ENCODE measurements at regions not wholly inside any gene's neighbourhood (a gene's known extent, or its start where the extent isn't known, plus 50 kb on each side); places are given as distances from the start of the nearest gene placed in this dataset.
"Not testable (repeated sequence)": the region's sequence is repeated elsewhere in the genome, so short reads cannot be mapped to it uniquely, and the experiment has no call there.

DNA sequence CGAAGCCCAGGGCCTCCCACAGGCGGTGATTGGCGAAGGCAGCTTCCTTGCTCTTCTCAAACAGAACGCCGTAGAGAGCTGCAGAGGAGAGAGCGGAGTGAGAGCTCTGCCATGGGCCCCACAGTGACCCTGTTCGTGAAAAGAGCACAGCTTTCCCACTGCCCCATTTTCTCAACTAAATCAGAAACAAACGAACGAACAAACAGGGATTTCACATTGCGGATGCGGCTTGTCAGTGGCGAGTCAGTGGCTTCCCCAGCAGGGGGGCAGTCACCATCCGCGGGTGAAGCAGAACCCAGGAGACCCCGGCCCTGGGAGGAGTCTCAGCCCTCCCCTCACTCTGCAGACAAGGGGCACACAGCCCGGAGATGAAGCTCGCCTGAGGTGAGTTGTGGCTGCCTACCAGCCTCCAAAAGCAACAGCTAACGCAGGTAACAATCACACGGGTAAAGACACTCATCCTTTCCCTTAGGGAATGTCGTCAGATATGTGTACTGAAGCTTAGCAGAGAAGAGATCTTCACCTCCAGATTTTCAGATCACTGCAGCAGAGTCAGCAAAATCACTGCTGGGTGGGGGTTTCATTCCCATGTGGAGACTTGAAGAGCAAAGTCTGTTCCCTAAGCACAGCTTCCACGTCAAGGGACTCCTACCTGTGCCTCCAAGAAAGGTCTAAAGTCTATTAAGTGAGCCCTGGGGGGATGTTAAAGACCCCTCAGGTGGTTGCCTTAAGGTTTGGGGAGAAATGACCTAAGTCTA, 51.2 kb upstream of the GPR31 start:
- no peak for DNase-seq

DNA sequence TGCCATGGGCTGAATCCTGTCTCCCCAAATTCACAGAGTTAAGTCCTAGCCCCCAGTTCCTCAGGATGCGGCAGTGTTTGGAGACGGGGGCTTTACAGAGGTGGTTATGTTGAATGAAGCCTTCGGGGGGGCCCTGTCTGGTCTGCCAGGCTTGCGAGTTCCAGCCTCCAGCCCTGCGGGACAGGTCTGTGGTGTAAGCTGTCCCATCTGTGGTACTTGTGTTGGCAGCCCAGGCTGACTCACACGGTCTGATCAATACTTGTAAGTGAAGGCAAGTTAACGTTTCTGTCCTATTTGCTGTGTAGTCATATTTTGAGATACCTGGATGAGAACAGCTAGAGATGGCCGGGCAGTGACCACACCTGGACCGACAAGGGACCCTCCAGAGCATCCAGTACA, 51.8 kb upstream of the GPR31 start:
- DNase-seq, result no peak

DNA sequence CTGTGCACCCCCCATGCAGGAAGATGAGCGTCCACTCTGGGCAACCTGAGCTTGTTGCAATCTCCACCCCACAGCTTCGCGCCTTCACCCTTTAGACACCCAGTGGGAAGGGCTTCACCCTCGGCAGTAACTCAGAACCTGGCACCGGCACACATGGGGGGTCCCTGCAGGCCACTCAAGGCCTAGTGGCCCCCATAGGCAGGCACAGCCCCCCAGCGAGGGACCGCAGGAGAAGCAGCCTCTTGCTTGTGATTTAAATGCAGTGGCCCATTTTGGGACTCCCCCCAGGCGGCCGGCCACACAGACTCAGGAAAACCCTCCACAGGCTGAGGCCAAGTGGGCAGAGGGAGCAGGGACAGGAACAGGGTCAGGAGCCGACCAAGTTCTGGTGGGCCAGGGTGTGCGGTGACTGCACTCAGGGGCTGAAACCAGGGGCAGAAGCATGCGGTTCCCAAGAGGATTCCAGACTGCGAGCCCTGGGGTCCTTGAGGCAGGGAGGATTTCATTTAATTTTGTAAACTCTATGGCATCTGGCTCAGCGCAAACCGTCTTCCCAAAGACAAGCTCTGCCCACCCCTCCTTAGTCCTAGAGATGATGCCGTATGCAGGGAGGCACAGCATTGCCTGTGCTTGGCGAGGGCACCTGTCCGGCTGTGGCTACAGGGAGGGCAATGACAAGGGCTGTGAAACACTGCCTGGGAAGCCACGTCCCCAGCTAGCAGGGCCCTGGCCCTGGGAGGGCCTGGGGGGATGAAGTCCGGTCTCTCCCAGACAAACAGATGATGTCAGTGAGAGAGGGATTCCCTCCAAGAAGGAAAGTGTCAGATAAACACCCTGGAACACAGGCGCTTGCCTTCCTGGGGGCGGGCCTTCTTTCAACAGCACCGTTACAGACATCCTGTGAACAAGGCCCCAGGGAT, 52.9 kb upstream of the GPR31 start:
- DNase-seq, result no peak

DNA sequence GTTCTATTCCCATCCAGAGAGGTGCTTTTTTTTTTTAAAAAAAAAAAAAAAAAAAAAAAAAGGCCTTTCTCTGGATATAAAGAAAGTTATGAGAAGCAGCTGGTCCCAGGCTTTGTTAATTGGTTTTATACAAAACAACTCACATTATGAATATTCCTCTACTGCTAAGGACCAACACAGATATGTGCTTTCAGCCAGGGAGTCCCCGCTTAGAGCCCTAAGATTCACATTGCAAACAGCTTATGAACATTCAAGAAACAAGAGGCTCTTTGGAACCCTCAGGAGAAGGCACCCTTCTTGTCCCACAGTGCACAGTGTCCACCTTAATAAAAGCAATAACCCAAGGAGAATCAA, 53.5 kb upstream of the GPR31 start:
- no peak for DNase-seq

DNA sequence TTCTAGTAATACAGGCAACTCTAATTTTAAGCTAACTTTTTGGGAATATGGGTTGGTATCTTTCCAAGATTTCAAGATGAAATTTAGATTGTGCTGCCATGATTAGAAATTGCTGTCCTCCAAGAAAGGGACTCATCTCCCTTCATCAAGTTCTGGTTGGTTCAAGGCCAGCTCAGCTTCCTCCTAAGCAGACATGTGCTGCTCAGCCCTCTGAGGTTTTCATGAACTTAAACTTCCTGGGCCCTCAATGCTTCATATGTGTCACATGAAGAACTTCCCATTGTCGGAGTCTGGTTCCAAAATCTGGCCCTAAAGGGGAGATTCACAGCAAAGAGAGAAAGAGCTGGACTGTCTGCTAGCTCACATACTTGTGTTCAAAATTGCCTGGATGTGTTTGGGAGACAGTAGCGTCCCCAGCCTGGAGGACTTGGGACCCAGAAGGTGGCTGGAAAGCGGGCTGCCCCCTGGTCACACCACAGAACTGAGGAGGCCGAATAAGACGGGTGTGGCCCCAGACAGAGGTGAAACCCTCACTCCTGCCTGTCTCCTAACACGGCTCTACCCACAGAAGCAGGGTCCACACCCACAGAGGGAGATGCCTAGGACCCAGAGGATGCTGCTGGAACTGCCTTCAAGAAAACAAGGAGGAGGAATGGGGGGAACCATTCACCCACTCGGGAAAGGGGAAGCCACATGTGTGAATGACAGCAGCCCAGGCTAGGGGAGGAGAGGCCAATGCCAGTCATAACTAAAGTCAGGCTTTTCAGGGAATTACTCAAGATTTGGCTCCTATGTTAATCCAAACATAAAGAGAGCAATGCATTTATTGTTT, 54.3 kb upstream of the GPR31 start:
- DNase-seq, result no peak

DNA sequence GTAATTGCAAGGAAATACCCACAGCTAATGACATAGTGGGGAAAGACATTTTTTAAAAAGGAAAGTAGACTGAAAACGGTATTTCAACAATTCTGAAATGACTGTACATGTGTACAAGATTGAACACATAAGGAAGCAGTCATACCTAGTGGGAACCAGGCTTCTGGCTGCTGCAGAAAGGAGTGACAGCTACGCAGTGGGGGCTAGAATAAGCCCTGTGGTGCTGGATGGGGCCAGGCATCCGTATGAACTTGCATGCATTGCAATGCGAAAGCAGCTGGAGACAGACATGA, 54.9 kb upstream of the GPR31 start:
- DNase-seq, result no peak

DNA sequence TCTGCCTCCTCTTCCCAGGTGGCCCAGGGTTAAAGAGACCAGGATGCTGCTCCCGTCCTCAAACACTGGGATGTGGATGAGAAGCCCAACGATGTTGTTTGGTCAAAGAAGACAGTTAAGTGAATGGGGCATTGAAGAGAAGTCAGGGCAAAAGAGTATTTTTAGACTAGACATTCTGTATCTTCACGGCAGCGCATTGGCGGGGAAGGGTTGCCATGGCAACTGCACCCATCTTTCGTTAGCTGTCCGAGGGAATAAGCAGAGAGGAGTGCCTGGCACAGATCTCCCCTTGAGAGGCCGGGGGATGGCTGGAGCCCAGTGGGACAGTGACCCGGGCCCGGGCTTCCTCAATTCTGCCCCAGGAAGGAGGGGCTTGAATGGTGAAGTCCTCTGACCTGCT, 56.4 kb upstream of the GPR31 start:
- peak; percentile 8 for DNase-seq

DNA sequence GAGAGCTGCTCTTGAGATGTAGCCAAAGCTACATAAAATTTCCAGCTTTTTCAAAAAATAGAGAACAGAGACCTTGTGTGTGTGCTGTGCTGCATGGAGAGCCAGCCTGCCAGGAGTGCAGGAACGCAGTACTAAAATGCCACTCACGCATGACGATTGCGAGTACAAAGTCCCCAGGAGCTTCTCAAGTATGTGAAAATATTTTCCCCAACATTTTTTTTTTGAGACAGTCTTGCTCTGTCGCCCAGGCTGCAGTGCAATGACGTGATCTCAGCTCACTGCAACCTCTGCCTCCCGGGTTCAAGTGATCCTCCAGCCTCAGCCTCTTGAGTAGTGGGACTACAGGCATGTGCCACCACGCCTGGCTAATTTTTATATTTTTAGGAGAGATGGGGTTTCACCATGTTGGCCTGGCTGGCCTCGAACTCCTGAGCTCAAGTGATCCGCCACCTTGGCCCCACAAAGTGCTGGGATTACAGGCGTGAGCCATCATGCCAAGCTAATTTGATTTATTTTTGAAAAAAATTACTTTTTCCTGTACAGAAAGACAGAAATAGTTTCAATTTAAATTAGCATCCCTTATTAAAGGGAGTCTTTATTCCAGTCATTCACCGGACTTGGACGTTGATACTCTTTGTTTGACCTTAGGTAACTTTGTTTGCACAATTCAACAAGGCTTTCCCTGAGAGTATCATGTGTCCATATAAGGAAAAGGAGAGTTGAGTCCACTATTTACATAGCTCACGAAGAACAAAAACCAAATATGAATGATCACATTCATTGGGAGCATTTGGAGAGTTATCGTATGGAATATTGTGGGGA, 57.9 kb upstream of the GPR31 start:
- peak; percentile 36 for DNase-seq

DNA sequence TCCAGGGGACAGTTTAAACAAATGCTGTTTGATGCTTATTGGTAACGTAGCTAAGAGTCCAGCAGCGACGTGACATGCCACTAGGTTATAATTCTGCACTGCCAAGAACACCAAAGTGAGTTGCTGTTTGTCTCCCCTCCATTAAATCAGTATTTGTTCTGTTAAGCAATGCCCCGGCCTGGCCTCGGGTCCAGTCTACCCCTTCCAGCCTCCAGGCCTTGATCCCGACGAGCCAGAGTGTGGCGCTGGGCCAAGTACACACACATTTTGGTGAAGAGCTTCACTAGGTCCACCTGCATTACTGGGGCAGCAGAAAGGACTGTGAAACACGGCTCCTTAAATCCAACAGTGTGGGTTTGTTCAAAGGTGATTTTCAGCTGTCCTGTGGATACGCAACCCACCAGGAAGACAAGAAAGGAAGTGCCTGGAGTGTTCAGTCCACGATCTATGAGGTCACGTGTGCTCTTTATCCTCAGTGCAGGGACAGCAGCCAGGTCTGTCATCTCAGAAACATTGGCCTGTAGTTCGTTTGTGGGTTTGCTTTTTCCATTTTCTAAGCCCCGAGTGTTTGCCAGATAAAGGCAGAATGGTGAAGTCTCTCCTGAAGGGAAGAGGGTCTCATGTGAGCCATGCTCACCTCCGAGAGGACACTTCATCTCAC, 58.7 kb upstream of the GPR31 start:
- DNase-seq, result peak; percentile 52

DNA sequence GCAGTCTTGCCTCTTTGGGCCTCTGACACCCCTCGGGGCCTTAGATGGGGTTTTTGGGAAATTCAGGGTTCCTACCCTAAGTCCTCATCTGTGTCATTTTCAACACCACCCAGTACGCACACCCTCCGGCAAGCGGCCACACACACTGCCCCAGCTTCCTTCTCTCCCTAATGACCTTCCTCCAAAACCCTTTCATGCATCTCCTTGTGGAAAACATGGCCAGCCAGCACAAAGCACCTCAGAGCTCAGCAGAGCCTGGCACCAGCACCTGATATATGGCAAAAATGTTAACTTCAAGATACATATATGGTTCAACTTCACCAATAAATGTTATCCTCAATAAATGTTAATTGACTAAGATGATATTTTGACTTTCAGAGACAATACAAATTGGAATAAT, 59.3 kb upstream of the GPR31 start:
- DNase-seq, result not testable (repeated sequence)

DNA sequence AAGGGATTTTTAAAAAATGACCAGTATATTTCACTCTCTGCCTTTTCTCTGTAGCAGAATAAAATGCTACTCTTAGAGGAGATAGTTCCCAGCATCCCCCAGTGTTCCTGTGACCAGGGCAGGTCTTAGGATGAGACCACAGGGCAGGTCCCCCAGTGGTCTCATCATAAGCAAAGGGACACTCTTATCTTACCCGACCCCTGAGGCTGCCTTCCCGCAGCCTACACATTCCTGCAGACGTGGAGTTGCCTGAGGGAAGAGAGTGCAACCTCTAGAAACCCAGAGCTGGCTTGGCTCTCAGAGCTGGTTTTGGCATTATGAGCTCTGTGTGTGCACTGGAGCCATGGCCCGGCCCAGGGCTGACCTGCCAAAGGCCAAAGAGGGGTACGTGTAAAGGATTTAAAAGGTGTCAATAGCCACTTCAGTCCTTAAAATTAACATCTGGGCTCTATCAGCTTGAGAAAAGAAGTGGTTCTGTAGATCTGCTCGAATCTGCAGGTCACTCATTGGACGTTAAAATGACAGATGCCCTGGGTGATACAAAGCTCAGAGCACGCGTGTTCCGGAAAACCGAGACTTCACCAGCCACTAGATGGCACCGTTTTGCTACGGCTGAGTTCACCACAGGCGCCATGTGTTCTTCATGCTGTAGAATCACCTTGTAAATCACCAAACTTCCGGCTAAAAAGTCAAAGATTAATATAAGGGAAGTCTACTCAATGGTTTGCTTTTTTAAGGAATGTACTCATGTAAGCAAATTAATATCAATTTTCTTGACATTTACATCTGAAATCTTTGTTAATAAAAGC, 60.4 kb upstream of the GPR31 start:
- peak; percentile 70 for DNase-seq

DNA sequence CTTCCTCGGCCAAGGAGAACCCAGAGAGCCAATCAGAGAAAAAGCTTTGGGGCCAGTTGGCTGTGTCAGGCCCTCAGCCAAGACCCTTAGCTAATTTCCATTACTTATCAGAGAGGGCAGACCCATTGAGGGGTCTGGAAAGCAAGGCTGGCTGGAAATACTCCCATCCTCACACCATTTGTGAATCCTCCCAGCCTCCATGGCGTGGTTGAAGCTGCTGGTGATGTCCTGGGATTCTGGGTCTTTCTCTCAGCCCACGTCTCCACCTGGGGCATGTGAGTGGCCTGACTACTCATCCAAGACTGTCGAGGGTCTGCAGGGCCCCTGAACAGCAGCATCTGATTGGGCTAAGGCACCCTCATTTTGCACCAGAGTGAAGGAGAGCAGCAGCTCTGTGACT, 61.3 kb upstream of the GPR31 start:
- not testable (repeated sequence) for DNase-seq

DNA sequence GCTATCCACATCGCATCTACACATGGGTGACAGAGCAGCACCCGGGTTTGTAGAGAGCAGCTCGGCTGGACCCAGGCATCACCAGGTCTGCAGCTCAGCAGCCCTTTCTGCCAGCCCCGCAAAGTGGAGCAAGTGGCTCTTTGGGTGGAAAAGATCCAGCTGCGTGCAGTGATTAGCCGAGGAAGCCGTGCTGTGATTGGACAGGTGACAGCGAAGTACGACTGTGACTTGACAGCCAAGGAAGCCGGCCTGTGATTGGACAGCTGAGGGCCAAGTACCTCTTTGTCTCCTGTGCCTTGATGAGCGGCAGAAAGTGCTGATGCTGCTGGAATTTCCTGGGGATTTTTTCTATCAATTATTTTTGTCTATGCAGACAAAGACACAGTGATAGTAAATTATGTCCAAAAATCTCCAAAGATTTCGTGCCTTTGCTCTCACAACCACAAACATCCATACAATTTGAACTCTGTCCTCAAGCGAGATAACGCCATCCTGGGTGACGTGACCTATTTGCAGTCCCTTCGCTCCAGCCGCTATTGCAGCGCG, 62.3 kb upstream of the GPR31 start:
- DNase-seq, result no peak

DNA sequence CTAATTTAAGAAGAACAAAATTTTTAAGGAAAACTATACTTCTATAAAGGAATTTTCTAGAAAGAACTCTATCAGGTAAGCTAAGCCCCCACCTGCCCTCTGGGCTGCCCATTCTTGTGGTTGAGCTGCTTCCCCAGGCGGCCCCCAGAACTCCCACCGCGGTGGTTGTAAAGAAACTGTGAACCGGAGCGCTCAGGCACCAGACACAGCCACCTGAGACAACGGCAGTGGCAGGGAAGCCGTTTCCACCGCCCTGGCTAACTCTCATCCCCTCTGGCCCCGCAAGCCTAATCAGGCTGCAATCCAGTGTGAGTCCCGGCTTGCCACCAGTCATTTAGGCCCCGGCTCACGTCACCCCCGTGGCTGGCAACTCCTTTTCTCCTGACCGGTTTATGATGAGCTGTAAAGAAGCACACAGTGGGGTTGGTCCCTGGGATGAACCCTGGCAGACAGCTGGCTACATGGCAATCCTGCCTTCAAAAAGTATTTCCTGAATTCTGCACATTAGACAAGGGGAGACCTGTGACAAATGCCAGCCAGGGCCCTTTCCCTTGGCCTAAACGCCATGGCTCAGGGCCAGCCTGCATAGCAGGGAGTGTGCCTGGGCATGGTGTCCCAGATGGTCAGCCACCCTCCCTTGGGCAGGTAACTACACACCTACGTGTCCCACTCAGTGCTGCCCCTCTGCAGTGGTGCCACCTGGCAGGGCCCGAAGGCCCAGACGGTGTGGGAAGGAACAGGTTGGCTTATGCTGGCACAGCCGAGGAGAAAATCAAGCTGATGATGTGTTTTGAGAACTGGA, 63.8 kb upstream of the GPR31 start:
- no peak for DNase-seq

DNA sequence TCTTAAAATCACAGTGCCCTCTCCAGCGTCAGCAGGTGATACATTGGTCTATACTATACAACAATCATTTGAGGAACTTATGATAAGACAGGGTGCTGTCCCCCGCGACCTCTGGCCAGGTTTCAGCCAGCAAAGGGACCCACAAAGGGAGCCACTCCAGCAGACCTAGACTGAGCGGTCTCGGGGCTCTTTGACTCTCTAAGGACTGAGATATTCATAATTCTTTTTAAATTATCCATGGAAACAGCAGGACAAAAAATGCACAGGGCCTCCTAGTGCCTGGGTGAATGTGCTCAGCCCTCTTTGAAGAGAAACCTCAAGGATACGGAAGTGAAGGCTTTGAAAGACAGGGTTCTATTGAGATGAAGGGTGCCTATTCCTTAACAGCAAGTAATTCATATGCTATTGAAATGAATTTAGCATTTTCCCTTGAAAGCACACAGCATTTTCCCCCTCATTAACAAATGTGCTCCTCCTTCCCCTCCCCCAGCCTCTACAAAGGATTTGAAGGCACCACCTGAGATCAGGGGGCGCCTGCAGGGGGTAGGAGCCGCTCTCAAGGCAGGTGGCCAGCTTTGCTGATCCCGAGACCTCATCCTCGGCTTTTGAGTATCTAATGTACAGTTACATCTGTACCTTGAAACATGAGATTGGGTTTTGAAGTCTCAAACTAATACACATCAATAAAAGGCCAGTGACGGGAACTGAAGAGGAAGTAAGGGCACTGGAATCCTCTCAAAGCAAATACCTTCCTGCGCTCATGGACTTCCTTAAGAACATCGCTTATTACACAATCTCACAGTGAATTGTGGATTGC, 65.3 kb upstream of the UNC93A start:
- DNase-seq, result not testable (repeated sequence)

DNA sequence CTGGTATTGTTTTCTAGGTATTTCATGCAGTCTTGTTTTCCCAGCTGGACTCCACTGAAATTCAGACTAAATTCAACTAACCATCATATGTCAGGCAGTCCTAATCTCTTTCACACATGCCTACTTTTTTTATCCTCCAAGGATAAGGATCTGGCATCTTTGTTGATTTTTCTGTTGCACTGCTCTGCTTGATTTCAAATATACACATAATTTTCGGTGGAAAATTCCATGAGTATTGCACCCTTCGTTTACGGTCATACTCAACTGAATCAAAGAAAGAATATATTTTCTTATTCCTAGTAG, 64.8 kb upstream of the UNC93A start:
- DNase-seq, result no peak

DNA sequence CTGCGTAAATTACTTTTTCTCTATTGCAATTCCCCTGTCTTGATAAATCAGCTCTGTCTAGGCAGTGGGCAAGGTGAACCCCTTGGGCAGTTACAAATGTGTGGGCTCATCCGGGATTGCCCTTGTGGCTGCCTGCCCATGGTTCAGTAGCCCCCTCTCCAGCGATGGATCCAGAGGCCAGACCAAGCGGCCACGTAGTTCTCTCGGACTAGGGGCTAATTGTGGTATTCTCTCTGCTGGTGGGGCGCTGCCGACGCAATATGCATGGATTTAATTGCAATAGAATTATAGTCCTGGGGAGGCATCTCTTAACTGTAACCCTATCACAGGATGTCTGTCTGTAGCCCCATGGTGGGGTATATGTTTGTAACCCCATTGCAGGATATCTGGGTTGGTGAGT, 64.3 kb upstream of the UNC93A start:
- no peak for DNase-seq

DNA sequence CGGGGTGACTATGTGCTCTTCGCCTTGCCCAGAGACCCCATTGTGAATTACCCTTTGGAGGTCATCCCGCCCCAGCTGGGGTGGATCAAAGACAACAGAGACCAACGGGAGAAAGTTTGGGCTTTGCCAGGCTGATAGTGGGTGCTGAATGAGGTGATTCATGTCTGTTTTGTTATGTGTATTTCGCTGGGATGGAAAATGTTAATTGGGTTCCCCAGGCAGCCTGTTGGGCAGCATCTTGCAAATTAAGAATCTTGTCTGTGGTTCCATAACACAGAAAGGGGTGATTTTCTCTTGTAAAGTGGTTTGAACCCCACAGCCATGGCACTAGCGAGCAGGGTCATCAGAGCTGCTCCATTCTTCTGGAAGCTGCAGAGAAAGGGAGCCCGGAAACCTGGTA, 63.1 kb upstream of the UNC93A start:
- no peak for DNase-seq

DNA sequence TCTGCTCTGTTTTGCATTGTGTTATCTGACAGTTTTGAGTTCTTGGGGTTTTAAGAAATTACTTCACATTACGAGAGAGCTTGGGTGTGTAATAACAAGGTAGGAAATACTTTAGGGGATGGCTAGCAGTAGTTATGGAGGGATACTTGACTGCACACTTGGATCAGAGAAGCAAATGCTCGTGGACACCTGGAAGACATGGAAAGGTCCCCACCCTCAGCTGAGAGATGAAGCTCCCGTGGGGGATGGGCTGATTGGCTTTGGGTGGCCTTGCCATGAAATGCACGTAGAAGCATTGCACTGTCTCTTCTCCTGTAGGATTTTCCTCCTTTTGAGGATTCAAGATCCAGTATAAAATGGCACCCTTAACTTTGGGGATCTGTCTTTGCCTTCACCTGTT, 61.5 kb upstream of the UNC93A start:
- DNase-seq, result no peak
